Lower leg skin (tissue), 4 donors: ENCODE measurements at regions not wholly inside any gene's neighbourhood (a gene's known extent, or its start where the extent isn't known, plus 50 kb on each side); places are given as distances from the start of the nearest gene placed in this dataset.

ENCODE experiments used
- DNase-seq, 2 donors: peaks; one replicate each; pipeline ENCODE4 v3.0.0-alpha.2; 2019; ENCODE audit warnings: low spot score in 2 of 2
- H3K4me3 ChIP-seq: fragments of 200-600 bp; sonication (generic); 2 replicates; pipeline ENCODE4 v1.5.1; 2017; ENCODE audit warnings: mild to moderate bottlenecking, low read depth; ENCODE audit not compliant: poor library complexity, severe bottlenecking
- CTCF ChIP-seq, 3 donors: fragments of 450-650 bp; IDR thresholded peaks; one replicate each; pipeline ENCODE4 v1.5.1; 2016; ENCODE audit warnings: antibody characterized with exemption in 3 of 3, mild to moderate bottlenecking in 3 of 3, moderate library complexity in 2 of 3
- POLR2A ChIP-seq, 2 donors: fragments of 450-650 bp; IDR thresholded peaks; one replicate each; pipeline ENCODE4 v1.6.1; 2016 to 2017; ENCODE audit warnings: antibody characterized with exemption in 2 of 2, mild to moderate bottlenecking in 1 of 2, moderate library complexity in 1 of 2
- WGBS, 2 donors: methylation state at CpG; one replicate each; pipeline ENCODE4 v1.1.5; 2018; 5-methylcytosine and 5-hydroxymethylcytosine counted together
- intact Hi-C: fragments of 100-400 bp; cut with DNase I; formaldehyde crosslinking; loops from one replicate; pipeline ENCODE4 v1.15.0; 2023; ENCODE audit warnings: low total_unique reads

GRCh38 chr3:194279701-194280360 lies 71.3 kb downstream of the CPN2 start:
- WGBS, 2 donors = 89 to 95% methylated on average over 5 of the region's 5 CpGs
- H3K4me3 ChIP-seq = no peak overlapping the region
- intact Hi-C loops = no loop called here
- TF ChIP-seq CTCF (IDR thresholded peaks at IDR 0.05) = no peak
- TF ChIP-seq POLR2A (IDR thresholded peaks at IDR 0.05) = no peak
- peak in 1 of 2 donors; percentile 56 for DNase-seq

- H3K4me3 ChIP-seq = no peak overlapping the region
- 90 to 95% methylated on average over 2 of the region's 2 CpGs for WGBS, 2 donors
- peak in 1 of 2 donors; percentile 62 for DNase-seq
- intact Hi-C loops = no loop called here
- TF ChIP-seq POLR2A (IDR thresholded peaks at IDR 0.05) (no peak), CTCF (IDR thresholded peaks at IDR 0.05) (no peak)
Measured at GRCh38 chr3:194280777-194281176, 70.4 kb downstream of the CPN2 start.

GRCh38 chr3:194281306-194281705 lies 69.8 kb downstream of the CPN2 start:
- peak in 1 of 2 donors; percentile 66 for DNase-seq
- no peak overlapping the region for H3K4me3 ChIP-seq
- intact Hi-C loops = no loop called here
- TF ChIP-seq POLR2A (IDR thresholded peaks at IDR 0.05) = no peak
- no peak for TF ChIP-seq CTCF (IDR thresholded peaks at IDR 0.05)
- WGBS, 2 donors = 96 to 99% methylated on average over 8 of the region's 8 CpGs

- 91 to 93% methylated on average over 10 of the region's 10 CpGs for WGBS, 2 donors
- no peak overlapping the region for H3K4me3 ChIP-seq
- intact Hi-C loops = no loop called here
- DNase-seq = peak in 1 of 2 donors; percentile 43
- TF ChIP-seq CTCF (IDR thresholded peaks at IDR 0.05) = no peak
- TF ChIP-seq POLR2A (IDR thresholded peaks at IDR 0.05) = no peak
Measured at GRCh38 chr3:194281766-194282165, 69.4 kb downstream of the CPN2 start.

GRCh38 chr3:194282436-194283122 lies 68.5 kb downstream of the CPN2 start:
- peak in 1 of 2 donors; percentile 83 for DNase-seq
- 80 to 89% methylated on average over 15 of the region's 15 CpGs for WGBS, 2 donors
- intact Hi-C loops = no loop called here
- no peak overlapping the region for H3K4me3 ChIP-seq
- no peak for TF ChIP-seq CTCF (IDR thresholded peaks at IDR 0.05)
- TF ChIP-seq POLR2A (IDR thresholded peaks at IDR 0.05) = no peak
